K562 (cell line): ENCODE measurements at regions not wholly inside any gene's neighbourhood (a gene's known extent, or its start where the extent isn't known, plus 50 kb on each side); places are given as distances from the start of the nearest gene placed in this dataset.

Source experiments
- ATAC-seq: fragments of 200-7000 bp; cut with Tn5 transposase; 3 replicates; pipeline ENCODE4 v1.9.1; 2020; ENCODE audit warnings: moderate library complexity
- BruUV-seq: library from RNA; stranded (reverse); fragments of 400-500 nt; replicated peaks from 2 replicates; lab custom pipeline; 2021; lab: Mats Ljungman, UMichigan
- CTCF ChIA-PET: fragments of 300-600 bp; formaldehyde crosslinking; extraction: SDS; loops from one replicate; lab custom pipeline; 2021; ENCODE audit warnings: low intra/inter-chr PET ratio; lab: Yijun Ruan, JAX
- POLR2A ChIA-PET: fragments of 300-600, 350-650 bp; sonication (Branson Sonifier 250); formaldehyde crosslinking; extraction: SDS; loops from one replicate; lab custom pipeline; 2021; ENCODE audit warnings: antibody characterized with exemption, inconsistent platforms; lab: Yijun Ruan, JAX
- DNase-seq, 4 experiments: peaks; one replicate each; pipeline versions ENCODE4 v3.0.0 to v3.0.0-alpha.2; 2011 to 2018; ENCODE audit warnings: low spot score in 3 of 4, mixed read lengths in 3 of 4; ENCODE audit errors: extremely low read depth in 1 of 4
- FAIRE-seq: peaks from 2 replicates; lab custom pipeline; 2011; peaks lifted over from hg19 to GRCh38; lab: Jason Lieb, UNC
- H2AFZ ChIP-seq: 2 replicates; pipeline ENCODE4 v1.6.0; 2011; ENCODE audit warnings: low read depth, low read length, control low read depth, inconsistent platforms
- H3K27ac ChIP-seq: fragments of 200-600 bp; 3 replicates; pipeline ENCODE4 v1.8.0; 2011; ENCODE audit warnings: low read depth, mild to moderate bottlenecking, control low read depth, inconsistent platforms, low read length, moderate library complexity, mixed read lengths; ENCODE audit errors: extremely low read depth
- H3K27me3 ChIP-seq, 2 experiments: fragments of 300-600 bp in 1 of 2; 2 replicates in 1 of 2; 3 replicates in 1 of 2; pipeline versions ENCODE4 v1.6.0 to v1.8.0; 2011; ENCODE audit warnings: inconsistent platforms in 2 of 2, low read length in 2 of 2, mild to moderate bottlenecking in 1 of 2, mixed read lengths in 1 of 2, moderate library complexity in 1 of 2; ENCODE audit not compliant: control insufficient read depth in 2 of 2, insufficient read depth in 2 of 2
- H3K36me3 ChIP-seq: fragments of 300-600 bp; 3 replicates; pipeline ENCODE4 v1.8.0; 2011; ENCODE audit warnings: mild to moderate bottlenecking, low read length, inconsistent platforms; ENCODE audit not compliant: control insufficient read depth, insufficient read depth
- H3K4me1 ChIP-seq, 2 experiments: fragments of 200-600 bp in 1 of 2; replicated peaks in 1 of 2; 2 replicates in 1 of 2; 3 replicates in 1 of 2; pipeline versions ENCODE4 v1.5.1 to v1.8.0; 2011; ENCODE audit warnings: inconsistent platforms in 2 of 2, low read length in 2 of 2, mild to moderate bottlenecking in 1 of 2, mixed read lengths in 1 of 2, moderate library complexity in 1 of 2; ENCODE audit not compliant: control insufficient read depth in 2 of 2, insufficient read depth in 2 of 2
- H3K4me2 ChIP-seq: 2 replicates; pipeline ENCODE4 v1.6.1; 2011; ENCODE audit warnings: low read length, control low read depth, inconsistent platforms, mixed read lengths; ENCODE audit not compliant: insufficient read depth
- H3K4me3 ChIP-seq: fragments of 200-600 bp; sonication (generic), shearing (Covaris generic); 2 replicates; pipeline ENCODE4 v1.5.1; 2016; ENCODE audit warnings: control low read depth, inconsistent platforms
- H3K79me2 ChIP-seq: fragments of 200-600 bp; 3 replicates; pipeline ENCODE4 v1.8.0; 2011; ENCODE audit warnings: low read length, inconsistent platforms; ENCODE audit not compliant: control insufficient read depth, insufficient read depth
- H3K9ac ChIP-seq, 2 experiments: 2 replicates each; pipeline versions ENCODE4 v1.6.0 to v1.6.1; 2011; ENCODE audit warnings: low read depth in 2 of 2, low read length in 2 of 2, control low read depth in 1 of 2, inconsistent platforms in 1 of 2, mild to moderate bottlenecking in 1 of 2, mixed read lengths in 1 of 2; ENCODE audit not compliant: insufficient read depth in 1 of 2
- H3K9me1 ChIP-seq: one replicate; pipeline ENCODE4 v1.6.0; 2011; ENCODE audit warnings: inconsistent platforms, mild to moderate bottlenecking, low read length, moderate library complexity; ENCODE audit not compliant: control insufficient read depth, insufficient read depth
- H3K9me3 ChIP-seq: replicated peaks from 2 replicates; pipeline ENCODE4 v1.5.1; 2011; ENCODE audit warnings: low read depth, low read length, inconsistent platforms; ENCODE audit not compliant: control insufficient read depth, insufficient read depth
- H4K20me1 ChIP-seq: replicated peaks from 2 replicates; pipeline ENCODE4 v1.6.1; 2011; ENCODE audit warnings: low read length, inconsistent platforms, mixed read lengths; ENCODE audit not compliant: control insufficient read depth, insufficient read depth
- CEBPB ChIP-seq: fragments of 450-650 bp; IDR thresholded peaks from 2 replicates; pipeline ENCODE4 v1.6.1; 2016; ENCODE audit warnings: missing genetic modification characterization, missing compliant biosample characterization
- KHSRP ChIP-seq: fragments of 450-650 bp; IDR thresholded peaks from 2 replicates; pipeline ENCODE4 v1.6.1; 2017
- MAX ChIP-seq: sonication (generic); formaldehyde crosslinking; IDR thresholded peaks from 2 replicates; pipeline ENCODE4 v1.9.0; 2022; ENCODE audit warnings: mild to moderate bottlenecking, missing genetic modification reagents
- SMARCB1 ChIP-seq: IDR thresholded peaks from 2 replicates; pipeline ENCODE4 v1.6.1; 2011; ENCODE audit warnings: improper control_type of control experiment, low read depth; ENCODE audit not compliant: insufficient read length
- TEAD4 ChIP-seq, 2 experiments: sonication (generic) in 1 of 2; formaldehyde crosslinking in 1 of 2; IDR thresholded peaks; 2 replicates each; pipeline versions ENCODE4 v1.6.1 to v1.8.0; 2012 to 2022; ENCODE audit warnings: borderline replicate concordance in 1 of 2, inconsistent platforms in 1 of 2, low read length in 1 of 2, mild to moderate bottlenecking in 1 of 2, missing genetic modification reagents in 1 of 2
- XRCC3 ChIP-seq: fragments of 450-650 bp; IDR thresholded peaks from 2 replicates; pipeline ENCODE4 v1.6.1; 2017; ENCODE audit warnings: mild to moderate bottlenecking, moderate library complexity
- ZNF23 ChIP-seq: fragments of 250-450 bp; sonication (Bioruptor Pico); IDR thresholded peaks from 2 replicates; pipeline ENCODE4 v1.4.0; 2020; ENCODE audit warnings: mild to moderate bottlenecking
- ZNF408 ChIP-seq: fragments of 250-450 bp; sonication (Bioruptor Pico); IDR thresholded peaks from 2 replicates; pipeline ENCODE4 v1.4.0; 2020; ENCODE audit warnings: low read depth, mild to moderate bottlenecking, moderate library complexity
- ZNF444 ChIP-seq: fragments of 250-450 bp; sonication (Bioruptor Pico); IDR thresholded peaks from 2 replicates; pipeline ENCODE4 v1.4.0; 2020; ENCODE audit warnings: mild to moderate bottlenecking, moderate library complexity
- WGBS: fragments of 100-300 bp; shearing (Covaris generic); methylation state at CpG from one replicate; pipeline ENCODE4 v1.1.6; 2016; ENCODE audit warnings: low coverage, mixed read lengths; ENCODE audit not compliant: insufficient coverage; ENCODE audit errors: missing lambda C conversion rate; 5-methylcytosine and 5-hydroxymethylcytosine counted together
- in situ Hi-C: fragments of 300-500 bp; cut with MboI; formaldehyde crosslinking; loops from 4 replicates; pipeline ENCODE4 v1.15.0; 2018; ENCODE audit warnings: inconsistent platforms, mixed read lengths
- intact Hi-C: fragments of 100-400 bp; cut with micrococcal nuclease; formaldehyde crosslinking; loops from 2 replicates; pipeline ENCODE4 v1.14.2; 2022

GRCh38 chrX:116378961-116379360 is 57.4 kb upstream of the SLC6A14 start:
- H3K4me1 ChIP-seq: no peaks in the 10 kb centered on the region
- no peaks in the 10 kb centered on the region for H3K27me3 ChIP-seq
- no peak overlapping the region for H3K27ac ChIP-seq
- intact Hi-C loops (no loop called here), in situ Hi-C loops (no loop called here)
- CTCF ChIA-PET: no interaction called here
- BruUV-seq: no TSS peak
- WGBS: 0% methylated on average over 2 of the region's 2 CpGs
- POLR2A ChIA-PET: no interaction called here
- no peaks in the 10 kb centered on the region for H4K20me1 ChIP-seq
- no peaks in the 10 kb centered on the region for H3K9me3 ChIP-seq
- DNase-seq (no peak), ATAC-seq (no peak), FAIRE-seq (no peak)
- no peaks in the 10 kb centered on the region for H3K79me2 ChIP-seq
- no peaks in the 10 kb centered on the region for H3K9me1 ChIP-seq
- no peak overlapping the region for H2AFZ ChIP-seq
- no peak overlapping the region for H3K9ac ChIP-seq
- H3K4me3 ChIP-seq: no peak overlapping the region
- no peaks in the 10 kb centered on the region for H3K36me3 ChIP-seq
- TF ChIP-seq XRCC3 (no peak), ZNF444 (no peak), TEAD4 (IDR thresholded peaks at IDR 0.05; ENCODE audit: low read length) (no peak), TEAD4 (CRISPR knock-in tag; IDR thresholded peaks at IDR 0.05; ENCODE audit: borderline replicate concordance) (no peak), CEBPB (no peak), ZNF23 (CRISPR knock-in tag) (no peak), MAX (CRISPR knock-in tag) (no peak), ZNF408 (CRISPR knock-in tag) (no peak), SMARCB1 (no peak), KHSRP (no peak)
- H3K4me2 ChIP-seq: no peak overlapping the region
